Lower leg skin (tissue), 3 donors: ENCODE measurements at regions not wholly inside any gene's neighbourhood (a gene's known extent, or its start where the extent isn't known, plus 50 kb on each side); places are given as distances from the start of the nearest gene placed in this dataset.

ENCODE experiments used
- CTCF ChIP-seq, 3 donors: fragments of 450-650 bp; IDR thresholded peaks; one replicate each; pipeline ENCODE4 v1.5.1; 2016; ENCODE audit warnings: antibody characterized with exemption in 3 of 3, mild to moderate bottlenecking in 3 of 3, moderate library complexity in 2 of 3
- POLR2A ChIP-seq, 2 donors: fragments of 450-650 bp; IDR thresholded peaks; one replicate each; pipeline ENCODE4 v1.6.1; 2016 to 2017; ENCODE audit warnings: antibody characterized with exemption in 2 of 2, mild to moderate bottlenecking in 1 of 2, moderate library complexity in 1 of 2

GRCh38 chr2:220151341-220151740, 523.9 kb downstream of the SLC4A3 start:
- no peak for TF ChIP-seq CTCF (IDR thresholded peaks at IDR 0.05)
- TF ChIP-seq POLR2A (IDR thresholded peaks at IDR 0.05): no peak
